ENCODE measurements at regions not wholly inside any gene's neighbourhood (a gene's known extent, or its start where the extent isn't known, plus 50 kb on each side); places are given as distances from the start of the nearest gene placed in this dataset.

- Mint-ChIP-seq H3K27ac (peak overlapping the region; percentile 95 to 100 (median 98)), H3K4me1 (peaks cover 51% of the 10 kb centered on the region), H3K9me3 (peaks cover 0 to 2% (median 2%) of the 10 kb centered on the region in 7 donors), H3K27me3 (ENCODE audit: low read depth in 3 of 3) (no peaks in the 10 kb centered on the region), H3K4me3 (peak overlapping the region; percentile 75 to 83), H3K36me3 (peaks cover 8 to 19% of the 10 kb centered on the region in 2 donors)
- H2AFZ ChIP-seq (ENCODE audit: insufficient read depth, low read depth, low read length, poor library complexity, severe bottlenecking) = peak overlapping the region; percentile 33
- no peaks in the 10 kb centered on the region for H3K9me3 ChIP-seq (replicated peaks in 1 of 2; ENCODE audit: control insufficient read depth in 1 of 2, insufficient read depth in 1 of 2, low read length in 2 of 2)
- peak overlapping the region; percentile 79 for H3K4me2 ChIP-seq (replicated peaks; ENCODE audit: extremely low read depth, low read length, poor library complexity, severe bottlenecking)
- peak overlapping the region; percentile 52 to 74 (median 68) for H3K4me3 ChIP-seq (replicated peaks in 1 of 3; ENCODE audit: low read depth in 2 of 3, low read length in 3 of 3)
- peaks cover 54 to 61% of the 10 kb centered on the region in 2 donors for H3K4me1 ChIP-seq (ENCODE audit: control insufficient read depth in 1 of 2, insufficient read depth in 2 of 2, low read length in 2 of 2)
- H3K9ac ChIP-seq (ENCODE audit: insufficient read depth, low read length, poor library complexity, severe bottlenecking) = peak overlapping the region; percentile 57
- H3K36me3 ChIP-seq (replicated peaks in 1 of 2; ENCODE audit: control insufficient read depth in 1 of 2, insufficient read depth in 2 of 2, low read length in 2 of 2) = no peaks in the 10 kb centered on the region
- 5% methylated on average over 4 of the region's 8 CpGs for WGBS (ENCODE audit: insufficient coverage)
- H3K27me3 ChIP-seq (ENCODE audit: control insufficient read depth in 2 of 2, insufficient read depth in 2 of 2, low read length in 2 of 2) = no peaks in the 10 kb centered on the region
- TF ChIP-seq, protein P1, sequence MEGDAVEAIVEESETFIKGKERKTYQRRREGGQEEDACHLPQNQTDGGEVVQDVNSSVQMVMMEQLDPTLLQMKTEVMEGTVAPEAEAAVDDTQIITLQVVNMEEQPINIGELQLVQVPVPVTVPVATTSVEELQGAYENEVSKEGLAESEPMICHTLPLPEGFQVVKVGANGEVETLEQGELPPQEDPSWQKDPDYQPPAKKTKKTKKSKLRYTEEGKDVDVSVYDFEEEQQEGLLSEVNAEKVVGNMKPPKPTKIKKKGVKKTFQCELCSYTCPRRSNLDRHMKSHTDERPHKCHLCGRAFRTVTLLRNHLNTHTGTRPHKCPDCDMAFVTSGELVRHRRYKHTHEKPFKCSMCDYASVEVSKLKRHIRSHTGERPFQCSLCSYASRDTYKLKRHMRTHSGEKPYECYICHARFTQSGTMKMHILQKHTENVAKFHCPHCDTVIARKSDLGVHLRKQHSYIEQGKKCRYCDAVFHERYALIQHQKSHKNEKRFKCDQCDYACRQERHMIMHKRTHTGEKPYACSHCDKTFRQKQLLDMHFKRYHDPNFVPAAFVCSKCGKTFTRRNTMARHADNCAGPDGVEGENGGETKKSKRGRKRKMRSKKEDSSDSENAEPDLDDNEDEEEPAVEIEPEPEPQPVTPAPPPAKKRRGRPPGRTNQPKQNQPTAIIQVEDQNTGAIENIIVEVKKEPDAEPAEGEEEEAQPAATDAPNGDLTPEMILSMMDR (IDR thresholded peaks at IDR 0.05) = no peak
- intact Hi-C loops (cut with micrococcal nuclease) = no loop called here
- H4K20me1 ChIP-seq (ENCODE audit: insufficient read depth, low read length) = no peaks in the 10 kb centered on the region
- H3K27ac ChIP-seq (ENCODE audit: low read depth in 1 of 2, low read length in 2 of 2) = peak overlapping the region; percentile 82 to 98
- peak; percentile 64 to 87 (median 80) for DNase-seq
- H3K79me2 ChIP-seq (ENCODE audit: insufficient read depth, low read length) = peaks cover 44% of the 10 kb centered on the region
Measured at GRCh38 chr1:244325056-244325758, 126.5 kb downstream of the ADSS2 start.

GRCh38 chr1:244326757-244327156 is 125.0 kb downstream of the ADSS2 start:
- no peak for DNase-seq
- Histone ChIP-seq H4K20me1 (ENCODE audit: insufficient read depth, low read length) (no peaks in the 10 kb centered on the region), H3K4me1 (ENCODE audit: control insufficient read depth in 1 of 2, insufficient read depth in 2 of 2, low read length in 2 of 2) (peaks cover 39 to 45% of the 10 kb centered on the region in 2 donors), H3K9ac (ENCODE audit: insufficient read depth, low read length, poor library complexity, severe bottlenecking) (no peak overlapping the region), H3K36me3 (replicated peaks in 1 of 2; ENCODE audit: control insufficient read depth in 1 of 2, insufficient read depth in 2 of 2, low read length in 2 of 2) (no peaks in the 10 kb centered on the region), H3K27ac (ENCODE audit: low read depth in 1 of 2, low read length in 2 of 2) (no peak overlapping the region), H3K4me2 (replicated peaks; ENCODE audit: extremely low read depth, low read length, poor library complexity, severe bottlenecking) (no peak overlapping the region), H3K79me2 (ENCODE audit: insufficient read depth, low read length) (peaks cover 29% of the 10 kb centered on the region), H2AFZ (ENCODE audit: insufficient read depth, low read depth, low read length, poor library complexity, severe bottlenecking) (no peak overlapping the region), H3K9me3 (replicated peaks in 1 of 2; ENCODE audit: control insufficient read depth in 1 of 2, insufficient read depth in 1 of 2, low read length in 2 of 2) (no peaks in the 10 kb centered on the region), H3K27me3 (ENCODE audit: control insufficient read depth in 2 of 2, insufficient read depth in 2 of 2, low read length in 2 of 2) (no peaks in the 10 kb centered on the region), H3K4me3 (replicated peaks in 1 of 3; ENCODE audit: low read depth in 2 of 3, low read length in 3 of 3) (no peak overlapping the region)
- H3K4me3 Mint-ChIP-seq = no peak overlapping the region
- intact Hi-C loops (cut with micrococcal nuclease) = no loop called here
- H3K27ac Mint-ChIP-seq = no peak overlapping the region
- TF ChIP-seq, protein P1 (IDR thresholded peaks at IDR 0.05) = no peak
- peaks cover 40% of the 10 kb centered on the region for H3K4me1 Mint-ChIP-seq
- H3K9me3 Mint-ChIP-seq = peaks cover 0 to 2% (median 0%) of the 10 kb centered on the region in 7 donors
- no CpG with 5 or more reads among the region's 2 CpGs for WGBS (ENCODE audit: insufficient coverage)
- no peaks in the 10 kb centered on the region for H3K27me3 Mint-ChIP-seq (ENCODE audit: low read depth in 3 of 3)
- peaks cover 7 to 13% of the 10 kb centered on the region in 2 donors for H3K36me3 Mint-ChIP-seq

Data from CD14-positive monocyte (primary cell).